ENCODE measurements at regions not wholly inside any gene's neighbourhood (a gene's known extent, or its start where the extent isn't known, plus 50 kb on each side); places are given as distances from the start of the nearest gene placed in this dataset.
"Not testable (repeated sequence)": the region's sequence is repeated elsewhere in the genome, so short reads cannot be mapped to it uniquely, and the experiment has no call there.

DNA sequence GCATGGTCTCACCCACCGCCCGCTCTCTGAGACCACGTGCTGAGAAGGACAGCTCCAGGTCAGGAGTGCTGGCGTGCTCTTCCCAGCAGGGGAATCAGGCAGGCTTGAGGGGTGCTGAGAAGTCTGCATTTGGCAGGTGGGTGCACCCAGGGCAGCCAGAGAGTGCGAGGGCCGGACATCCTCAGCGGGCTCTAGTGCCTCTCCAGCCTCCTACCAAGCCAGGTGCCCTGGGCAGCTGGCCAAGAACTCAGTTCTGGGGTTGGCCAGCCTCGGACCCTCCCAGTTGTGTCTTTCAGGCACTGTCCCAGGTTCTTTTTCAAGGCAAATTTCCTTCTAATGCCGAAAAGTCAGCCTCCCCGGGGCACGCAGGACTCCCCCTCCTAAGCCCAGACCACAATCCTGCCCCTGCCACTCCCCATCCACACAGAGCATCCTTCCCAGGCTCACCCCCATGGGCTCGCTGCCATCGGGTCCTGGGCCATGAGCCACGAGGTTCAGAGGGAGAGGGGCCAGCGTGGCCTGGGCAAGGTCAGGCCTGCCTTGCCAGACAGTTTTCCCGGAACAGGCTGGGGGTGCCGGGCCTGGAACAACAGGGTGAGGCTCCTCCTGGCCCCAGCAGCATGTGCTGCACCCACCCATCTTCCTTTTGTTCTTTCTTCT is 52.2 kb upstream of the GPC1 start:
- DNase-seq: no peak

DNA sequence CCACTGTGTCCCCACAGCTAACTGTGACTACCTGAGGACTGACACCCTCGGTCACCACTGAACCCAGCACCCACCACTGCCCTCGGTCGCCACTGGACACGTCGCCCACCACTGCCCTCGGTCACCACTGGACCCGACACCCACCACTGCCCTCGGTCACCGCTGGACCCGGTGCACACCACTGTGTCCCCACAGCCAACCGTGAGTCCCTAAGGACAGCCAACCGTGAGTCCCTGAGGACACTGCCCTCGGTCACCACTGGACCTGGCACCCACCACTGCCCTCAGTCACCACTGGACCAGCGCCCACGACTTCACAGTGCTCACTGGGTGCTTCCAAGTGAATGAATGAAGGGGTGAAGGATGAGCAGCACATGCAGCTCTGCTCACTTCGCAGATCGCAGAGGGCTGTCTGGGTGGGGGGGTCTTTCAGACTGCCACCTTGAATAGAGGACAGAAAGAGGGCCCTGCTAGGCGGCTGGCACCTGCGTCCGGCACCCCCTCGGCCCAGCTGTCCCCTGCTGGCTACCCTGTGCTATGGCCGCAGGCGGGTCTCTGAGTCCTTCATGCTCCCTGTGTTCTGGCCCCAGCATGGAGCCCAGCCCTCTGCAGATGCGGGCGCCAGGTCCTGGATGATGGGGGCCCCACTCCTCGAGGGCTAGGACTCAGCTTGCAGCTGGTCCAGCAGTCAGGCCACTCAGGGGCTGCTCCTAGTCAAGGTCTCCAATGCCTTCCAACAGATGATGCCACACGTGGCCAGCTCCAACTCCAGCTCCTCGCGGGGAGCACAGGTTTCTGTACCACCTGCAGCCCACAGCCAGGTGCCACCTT is 51.4 kb upstream of the GPC1 start:
- no peak for DNase-seq

DNA sequence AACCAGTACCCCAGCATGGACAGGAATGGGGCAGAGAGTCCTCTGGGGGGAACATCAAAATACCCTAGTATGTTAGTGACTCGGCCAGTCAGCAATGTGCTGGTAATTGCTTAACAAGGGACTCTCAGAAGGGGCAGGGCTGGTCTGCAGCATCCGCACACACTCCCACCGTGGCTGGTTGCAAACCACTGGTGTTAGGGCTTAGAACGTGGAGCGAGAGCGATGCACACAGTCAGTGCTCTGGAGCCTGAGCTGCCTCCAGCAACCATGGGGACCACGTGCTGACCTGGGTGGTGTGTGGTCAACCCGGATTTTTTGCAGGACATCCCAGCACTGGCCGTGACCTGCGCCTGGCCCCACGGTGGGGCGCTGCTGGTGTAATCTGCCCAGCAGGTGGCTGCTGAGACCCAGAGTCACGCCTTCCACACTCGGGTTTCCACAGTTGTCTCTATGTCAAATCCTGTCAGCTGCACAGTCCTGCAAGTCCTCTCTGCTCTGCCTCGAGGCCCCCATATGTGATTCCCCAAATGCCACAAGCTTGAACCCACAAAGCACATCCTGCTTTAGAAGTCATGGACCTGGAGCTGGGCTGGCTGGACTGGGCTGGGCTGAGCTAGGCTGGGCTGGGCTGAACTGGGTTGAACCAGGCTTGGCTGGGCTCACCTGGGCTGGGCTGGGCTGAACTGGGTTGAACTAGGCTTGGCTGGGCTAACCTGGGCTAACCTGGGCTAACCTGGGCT is 50.6 kb upstream of the GPC1 start:
- DNase-seq: no peak

DNA sequence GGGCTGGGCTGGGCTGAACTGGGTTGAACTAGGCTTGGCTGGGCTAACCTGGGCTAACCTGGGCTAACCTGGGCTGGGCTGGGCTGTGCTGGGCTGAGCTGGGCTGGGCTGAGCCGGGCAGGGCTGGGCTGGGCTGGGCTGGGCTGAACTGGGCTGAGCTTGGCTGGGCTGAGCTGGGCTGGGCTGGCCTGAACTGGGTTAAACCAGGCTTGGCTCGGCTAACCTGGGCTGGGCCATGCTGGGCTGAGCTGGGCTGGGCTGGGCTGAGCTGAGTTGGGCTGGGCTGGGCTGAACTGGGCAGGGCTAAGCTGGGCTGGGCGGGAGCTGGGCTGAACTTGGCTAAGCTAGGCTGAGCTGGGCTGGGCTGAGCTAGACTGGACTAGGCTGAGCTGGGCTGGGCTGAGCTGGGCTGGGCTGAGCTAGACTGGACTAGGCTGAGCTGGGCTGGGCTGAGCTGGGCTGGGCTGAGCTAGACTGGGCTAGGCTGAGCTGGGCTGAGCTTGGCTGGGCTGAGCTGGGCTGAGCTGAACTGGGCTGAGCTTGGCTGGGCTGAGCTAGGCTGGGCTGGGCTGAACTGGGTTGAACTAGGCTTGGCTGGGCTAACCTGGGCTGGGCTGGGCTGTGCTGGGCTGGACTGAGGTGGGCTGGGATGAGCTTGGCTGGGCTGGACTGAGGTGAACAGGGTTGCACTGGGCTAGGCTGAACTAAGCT is 49.9 kb upstream of the GPC1 start:
- not testable (repeated sequence) for DNase-seq

All from central memory CD4-positive, alpha-beta T cell (primary cell).